ENCODE measurements at regions not wholly inside any gene's neighbourhood (a gene's known extent, or its start where the extent isn't known, plus 50 kb on each side); places are given as distances from the start of the nearest gene placed in this dataset.
A peak's percentile ranks its signal among the peaks of the same experiment; 100 is the strongest.

DNA sequence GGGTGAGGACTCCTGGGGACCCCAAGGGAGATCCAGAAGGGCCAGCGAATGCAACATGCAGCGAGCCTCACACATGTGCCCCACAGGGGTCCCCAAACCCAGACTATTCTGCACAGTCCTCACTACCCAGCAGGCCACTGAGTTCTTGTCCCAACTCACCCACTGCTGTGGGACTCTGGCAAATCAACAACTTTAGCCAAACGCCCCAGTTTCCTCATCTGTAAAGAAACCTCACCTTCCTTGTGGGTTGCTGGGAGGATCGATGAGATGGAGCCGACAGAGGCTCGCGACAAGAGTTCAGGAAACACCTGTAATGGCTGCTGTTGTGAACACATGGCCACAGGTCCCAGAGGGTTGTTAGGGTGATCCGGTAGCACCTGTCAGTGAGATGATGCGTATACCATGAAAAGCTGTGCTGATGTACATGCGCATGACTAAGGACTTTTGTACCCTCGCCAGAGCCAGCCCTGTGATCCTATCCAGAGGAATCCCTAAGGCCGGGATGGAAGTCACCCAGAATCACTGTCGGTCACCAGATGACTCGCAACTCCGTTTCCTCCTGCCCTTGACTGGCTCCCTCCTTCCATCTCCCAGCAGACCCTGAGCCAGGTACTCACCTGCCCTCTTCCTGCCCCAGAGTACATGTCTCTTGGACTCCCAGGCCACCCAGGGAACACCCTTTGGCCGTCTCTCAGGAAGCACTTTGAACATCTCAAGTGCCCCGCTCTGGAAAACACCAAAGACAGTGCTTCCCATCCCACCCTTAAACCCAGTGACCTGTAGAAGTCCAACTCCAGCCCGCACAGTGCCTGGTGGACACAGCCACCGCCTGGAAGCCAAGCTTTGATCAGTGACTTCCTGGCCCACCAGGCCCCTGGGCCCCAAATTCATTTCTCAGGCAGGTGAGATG is 103.3 kb upstream of the ID2 start:
- H3K14ac ChIP-seq (ENCODE audit: insufficient read depth, low read length), result no peak overlapping the region; the same call in 1 of the 2 replicates
- no peak overlapping the region for H3K9ac ChIP-seq (ENCODE audit: extremely low read depth, insufficient read length, low read length)
- Mint-ChIP-seq H3K27ac (no peak overlapping the region), H3K4me1 (peaks cover 54 to 69% of the 10 kb centered on the region in 2 experiments), H3K4me3 (no peak overlapping the region), H3K36me3 (ENCODE audit: insufficient read depth in 1 of 3, low read depth in 3 of 3) (no peaks in the 10 kb centered on the region), H3K9me3 (no peaks in the 10 kb centered on the region; a peak in 2 of 5 replicates), H3K27me3 (ENCODE audit: low read depth) (peaks cover 11% of the 10 kb centered on the region)
- no CpG with 5 or more reads among the region's 19 CpGs for WGBS (ENCODE audit: extremely low coverage, insufficient read length, low lambda C conversion rate)
- H3K9me3 ChIP-seq (ENCODE audit: control insufficient read depth, low read depth, low read length), result no peaks in the 10 kb centered on the region
- H3K23me2 ChIP-seq (ENCODE audit: insufficient read length, low read depth, low read length, poor library complexity, severe bottlenecking), result no peaks in the 10 kb centered on the region
- no peak overlapping the region for H4K8ac ChIP-seq (replicated peaks; ENCODE audit: insufficient read length, low read depth, low read length)
- no peaks in the 10 kb centered on the region; the same call in 1 of the 2 replicates for H3K4me1 ChIP-seq (ENCODE audit: insufficient read depth, low read length)
- H3K79me2 ChIP-seq (ENCODE audit: insufficient read depth, low read length), result no peaks in the 10 kb centered on the region
- TF ChIP-seq, protein P1, sequence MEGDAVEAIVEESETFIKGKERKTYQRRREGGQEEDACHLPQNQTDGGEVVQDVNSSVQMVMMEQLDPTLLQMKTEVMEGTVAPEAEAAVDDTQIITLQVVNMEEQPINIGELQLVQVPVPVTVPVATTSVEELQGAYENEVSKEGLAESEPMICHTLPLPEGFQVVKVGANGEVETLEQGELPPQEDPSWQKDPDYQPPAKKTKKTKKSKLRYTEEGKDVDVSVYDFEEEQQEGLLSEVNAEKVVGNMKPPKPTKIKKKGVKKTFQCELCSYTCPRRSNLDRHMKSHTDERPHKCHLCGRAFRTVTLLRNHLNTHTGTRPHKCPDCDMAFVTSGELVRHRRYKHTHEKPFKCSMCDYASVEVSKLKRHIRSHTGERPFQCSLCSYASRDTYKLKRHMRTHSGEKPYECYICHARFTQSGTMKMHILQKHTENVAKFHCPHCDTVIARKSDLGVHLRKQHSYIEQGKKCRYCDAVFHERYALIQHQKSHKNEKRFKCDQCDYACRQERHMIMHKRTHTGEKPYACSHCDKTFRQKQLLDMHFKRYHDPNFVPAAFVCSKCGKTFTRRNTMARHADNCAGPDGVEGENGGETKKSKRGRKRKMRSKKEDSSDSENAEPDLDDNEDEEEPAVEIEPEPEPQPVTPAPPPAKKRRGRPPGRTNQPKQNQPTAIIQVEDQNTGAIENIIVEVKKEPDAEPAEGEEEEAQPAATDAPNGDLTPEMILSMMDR (conservative IDR thresholded peaks at IDR 0.05), result no peak
- no peak overlapping the region for H2BK12ac ChIP-seq (ENCODE audit: insufficient read length, low read depth, low read length)
- H3K23ac ChIP-seq (ENCODE audit: insufficient read length, low read depth, low read length), result no peak overlapping the region
- no peak overlapping the region for H3K4ac ChIP-seq (ENCODE audit: low read depth, low read length)
- peak; percentile 22 for DNase-seq
- H4K91ac ChIP-seq (ENCODE audit: insufficient read length, low read depth, low read length), result no peak overlapping the region
- H3K27me3 ChIP-seq (ENCODE audit: insufficient read depth, low read length), result 0 out of 2 replicates have a peak, but pooled peaks cover 3% of the 10 kb centered on the region
- H4K20me1 ChIP-seq (ENCODE audit: control insufficient read depth, insufficient read depth, insufficient read length), result no peaks in the 10 kb centered on the region
- H3K27ac ChIP-seq (ENCODE audit: insufficient read length, low read depth, low read length), result no peak overlapping the region
- no peak overlapping the region for H3K56ac ChIP-seq (ENCODE audit: insufficient read length, low read depth, low read length)
- no peaks in the 10 kb centered on the region for H3K79me1 ChIP-seq (ENCODE audit: insufficient read depth, low read depth, low read length, poor library complexity, severe bottlenecking)
- no peak overlapping the region for H2BK120ac ChIP-seq (ENCODE audit: low read depth, low read length, poor library complexity, severe bottlenecking)
- no peak overlapping the region for H3K4me2 ChIP-seq (ENCODE audit: insufficient read depth, insufficient read length, low read length)
- H2AK5ac ChIP-seq (ENCODE audit: insufficient read length, low read length), result no peak overlapping the region
- no peak overlapping the region for H2AFZ ChIP-seq (ENCODE audit: low read length)
- no peak overlapping the region for H3T11ph ChIP-seq (ENCODE audit: low read length)
- no peak overlapping the region for H3K18ac ChIP-seq (ENCODE audit: insufficient read length, low read depth, low read length)
- no peak overlapping the region for H2BK5ac ChIP-seq (ENCODE audit: insufficient read length, low read length)
- no peak overlapping the region for H2BK20ac ChIP-seq (ENCODE audit: low read depth, low read length, poor library complexity, severe bottlenecking)
- H2BK15ac ChIP-seq (ENCODE audit: low read depth, low read length), result no peak overlapping the region
- H4K5ac ChIP-seq (ENCODE audit: insufficient read length, low read depth, low read length), result no peak overlapping the region

All from H9 (cell line).